ENCODE measurements at regions not wholly inside any gene's neighbourhood (a gene's known extent, or its start where the extent isn't known, plus 50 kb on each side); places are given as distances from the start of the nearest gene placed in this dataset.

DNA sequence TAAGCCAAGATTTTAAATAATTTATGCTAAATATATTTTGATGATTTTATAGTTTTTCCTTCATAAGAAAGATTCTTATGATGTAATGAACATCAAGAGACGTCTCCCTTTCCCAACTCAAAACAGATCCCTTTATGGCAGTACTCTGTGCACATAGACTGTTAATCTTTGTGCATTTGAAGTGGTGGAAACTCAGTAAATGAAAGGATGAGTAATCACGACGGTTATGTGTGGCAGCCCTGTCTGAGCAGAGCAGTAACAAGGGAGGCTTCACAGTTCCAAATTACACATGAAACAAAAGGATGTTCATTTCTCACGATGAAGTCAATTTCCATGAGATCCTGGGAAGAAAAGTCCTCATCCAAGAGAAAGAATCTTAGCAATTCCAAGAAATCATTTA lies 498.1 kb downstream of the KLF5 start:
- TF ChIP-seq, protein P1, sequence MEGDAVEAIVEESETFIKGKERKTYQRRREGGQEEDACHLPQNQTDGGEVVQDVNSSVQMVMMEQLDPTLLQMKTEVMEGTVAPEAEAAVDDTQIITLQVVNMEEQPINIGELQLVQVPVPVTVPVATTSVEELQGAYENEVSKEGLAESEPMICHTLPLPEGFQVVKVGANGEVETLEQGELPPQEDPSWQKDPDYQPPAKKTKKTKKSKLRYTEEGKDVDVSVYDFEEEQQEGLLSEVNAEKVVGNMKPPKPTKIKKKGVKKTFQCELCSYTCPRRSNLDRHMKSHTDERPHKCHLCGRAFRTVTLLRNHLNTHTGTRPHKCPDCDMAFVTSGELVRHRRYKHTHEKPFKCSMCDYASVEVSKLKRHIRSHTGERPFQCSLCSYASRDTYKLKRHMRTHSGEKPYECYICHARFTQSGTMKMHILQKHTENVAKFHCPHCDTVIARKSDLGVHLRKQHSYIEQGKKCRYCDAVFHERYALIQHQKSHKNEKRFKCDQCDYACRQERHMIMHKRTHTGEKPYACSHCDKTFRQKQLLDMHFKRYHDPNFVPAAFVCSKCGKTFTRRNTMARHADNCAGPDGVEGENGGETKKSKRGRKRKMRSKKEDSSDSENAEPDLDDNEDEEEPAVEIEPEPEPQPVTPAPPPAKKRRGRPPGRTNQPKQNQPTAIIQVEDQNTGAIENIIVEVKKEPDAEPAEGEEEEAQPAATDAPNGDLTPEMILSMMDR (conservative IDR thresholded peaks at IDR 0.05; ENCODE audit: low read depth, low read length) = no peak
- TF ChIP-seq EZH2 (IDR thresholded peaks at IDR 0.05; ENCODE audit: low read length, unreplicated experiment) (no peak), EZH2phosphoT487 (IDR thresholded peaks at IDR 0.05; ENCODE audit: borderline replicate concordance, low read length) (no peak)

All from PC-3 (cell line).